AG08395 (cell line): ENCODE measurements at regions not wholly inside any gene's neighbourhood (a gene's known extent, or its start where the extent isn't known, plus 50 kb on each side); places are given as distances from the start of the nearest gene placed in this dataset.
"Not testable (repeated sequence)": the region's sequence is repeated elsewhere in the genome, so short reads cannot be mapped to it uniquely, and the experiment has no call there.

Experiments
- DNase-seq: peaks from one replicate; pipeline ENCODE4 v3.0.0; 2012; ENCODE audit warnings: mixed read lengths, low spot score

DNA sequence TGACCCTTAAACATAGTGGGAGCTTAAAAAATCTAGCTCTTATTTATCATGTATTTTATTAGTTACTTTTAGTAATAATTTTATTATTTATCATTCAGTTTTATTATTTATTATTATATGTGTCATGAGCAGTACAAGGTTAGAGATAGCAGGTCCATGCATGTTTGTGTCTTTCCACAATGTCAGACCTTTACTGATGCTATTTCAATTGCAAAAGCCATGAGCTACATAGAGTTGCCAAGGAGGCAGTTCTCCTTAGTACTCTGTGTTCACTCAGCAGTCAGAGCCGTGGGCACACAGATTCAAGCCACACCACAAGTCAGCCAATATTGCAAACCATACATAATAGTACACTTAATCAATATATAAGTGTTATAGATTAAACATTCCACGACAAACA lies 157.9 kb upstream of the NTRK2 start:
- no peak for DNase-seq

DNA sequence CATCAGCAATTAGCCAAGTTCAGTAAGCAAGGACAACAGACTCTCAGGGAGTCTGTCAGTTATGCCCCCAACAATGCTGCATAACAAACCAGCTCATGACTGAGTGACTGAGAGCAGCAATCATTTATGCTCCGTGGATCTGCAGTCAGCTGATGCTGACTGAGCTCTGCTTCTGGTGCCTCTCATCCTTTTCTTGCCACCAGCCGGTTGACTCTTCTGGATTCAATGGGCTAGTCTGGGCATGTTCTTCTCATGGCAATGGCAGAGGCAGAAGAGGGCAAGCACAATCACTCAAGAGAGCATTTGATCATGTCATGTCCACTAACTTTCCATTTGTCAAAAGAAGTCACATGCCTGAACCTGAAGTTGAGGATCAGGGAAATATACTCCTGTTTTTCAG lies 157.0 kb upstream of the NTRK2 start:
- DNase-seq = no peak

DNA sequence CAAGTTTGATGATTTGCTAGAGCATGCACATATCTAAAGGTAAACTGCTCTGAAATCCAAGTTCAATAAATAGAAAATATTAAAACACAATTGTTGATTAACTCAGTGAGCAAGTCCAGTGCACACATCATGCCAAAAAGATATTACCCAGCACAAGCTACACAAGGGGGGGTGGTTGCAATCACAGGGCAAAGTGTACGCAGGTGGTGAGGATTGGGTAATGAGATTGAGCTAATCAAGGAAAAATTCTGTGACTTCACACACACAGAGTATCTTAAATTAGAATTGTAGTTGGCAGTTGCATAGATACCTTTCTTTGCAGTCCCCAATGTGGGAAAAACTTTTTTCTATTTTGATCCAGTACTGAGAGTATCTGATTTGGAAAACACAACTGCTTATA lies 156.1 kb upstream of the NTRK2 start:
- no peak for DNase-seq

DNA sequence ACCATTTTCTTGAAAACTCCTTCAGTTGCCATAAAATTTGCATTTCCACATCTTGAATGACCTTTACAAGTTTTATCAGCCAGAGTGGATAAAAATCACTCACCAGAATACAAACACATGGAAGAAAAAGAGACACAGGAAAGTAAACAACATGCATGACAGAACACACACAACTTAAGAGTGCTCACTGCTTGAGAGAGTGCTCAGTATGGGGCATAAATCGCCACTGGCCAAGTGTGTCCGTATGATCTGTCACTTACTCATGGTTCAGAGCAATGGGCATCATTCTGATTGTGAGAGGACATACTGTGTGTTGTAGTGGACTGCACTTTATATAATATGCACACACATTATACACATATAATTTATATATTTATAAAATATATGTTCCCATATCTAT lies 155.6 kb upstream of the NTRK2 start:
- no peak for DNase-seq

GRCh38 chr9:84514421-84514820 lies 155.1 kb upstream of the NTRK2 start:
- no peak for DNase-seq

DNA sequence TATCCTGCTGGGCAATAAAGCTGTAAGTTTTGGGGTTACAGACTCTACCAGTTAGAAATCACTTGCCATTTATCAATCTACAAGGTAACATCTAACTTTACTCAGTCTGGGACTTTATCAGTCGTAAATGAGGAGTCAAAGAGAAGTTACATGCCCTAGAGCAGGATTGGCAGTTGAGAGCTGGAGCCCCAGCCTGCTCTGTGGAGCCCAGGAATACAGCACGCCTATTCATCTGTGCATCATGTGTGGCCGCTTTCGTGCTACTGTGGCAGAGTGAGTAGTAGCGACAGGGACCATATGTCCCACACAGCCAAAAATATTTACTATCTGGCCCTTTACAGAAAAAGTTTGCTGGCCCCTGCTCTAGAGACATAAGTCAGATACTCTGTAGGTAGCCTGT lies 152.5 kb upstream of the NTRK2 start:
- DNase-seq = no peak

GRCh38 chr9:84519413-84519812 lies 150.1 kb upstream of the NTRK2 start:
- DNase-seq = no peak

GRCh38 chr9:84521208-84521607 lies 148.3 kb upstream of the NTRK2 start:
- no peak for DNase-seq

GRCh38 chr9:84526211-84526610 lies 143.3 kb upstream of the NTRK2 start:
- DNase-seq = not testable (repeated sequence)

DNA sequence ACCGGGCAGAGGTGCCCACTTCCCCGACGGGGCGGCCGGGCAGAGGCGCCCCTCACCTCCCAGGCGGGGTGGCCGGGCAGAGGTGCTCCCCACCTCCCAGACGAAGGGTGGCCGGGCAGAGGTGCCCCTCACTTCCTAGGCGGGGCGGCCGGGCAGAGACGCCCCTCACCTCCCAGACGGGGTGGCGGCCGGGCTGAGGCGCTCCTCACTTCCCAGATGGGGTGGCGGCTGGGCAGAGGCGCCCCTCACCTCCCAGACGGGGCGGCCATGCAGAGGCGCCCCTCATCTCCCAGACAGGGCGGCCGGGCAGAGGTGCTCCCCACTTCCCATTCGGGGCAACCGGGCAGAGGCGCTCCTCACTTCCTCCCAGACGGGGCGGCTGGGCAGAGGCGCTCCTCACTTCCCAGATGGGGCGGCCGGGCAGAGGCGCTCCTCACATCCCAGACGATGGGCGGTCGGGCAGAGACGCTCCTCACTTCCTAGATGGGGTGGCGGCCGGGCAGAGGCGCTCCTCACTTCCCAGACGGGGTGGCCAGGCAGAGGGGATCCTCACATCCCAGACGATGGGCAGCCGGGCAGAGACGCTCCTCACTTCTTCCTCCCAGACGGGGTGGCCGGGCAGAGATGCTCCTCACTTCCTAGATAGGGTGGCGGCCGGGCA lies 142.3 kb upstream of the NTRK2 start:
- DNase-seq = not testable (repeated sequence)

DNA sequence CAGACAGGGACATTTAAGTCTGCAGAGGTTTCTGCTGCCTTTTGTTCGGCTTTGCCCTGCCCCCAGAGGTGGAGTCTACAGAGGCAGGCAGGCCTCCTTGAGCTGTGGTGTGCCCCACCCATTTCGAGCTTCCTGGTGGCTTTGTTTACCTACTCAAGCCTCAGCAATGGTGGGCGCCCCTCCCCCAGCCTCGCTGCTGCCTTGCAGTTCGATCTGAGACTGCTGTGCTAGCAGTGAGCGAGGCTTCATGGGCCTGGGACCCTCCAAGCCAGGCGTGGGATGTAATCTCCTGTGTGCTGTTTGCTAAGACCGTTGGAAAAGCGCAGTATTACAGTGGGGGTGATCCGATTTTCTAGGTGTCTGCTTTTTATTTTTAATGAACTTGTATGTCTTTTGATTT lies 133.6 kb upstream of the NTRK2 start:
- DNase-seq = not testable (repeated sequence)

GRCh38 chr9:84538879-84539278 lies 130.7 kb upstream of the NTRK2 start:
- no peak for DNase-seq

DNA sequence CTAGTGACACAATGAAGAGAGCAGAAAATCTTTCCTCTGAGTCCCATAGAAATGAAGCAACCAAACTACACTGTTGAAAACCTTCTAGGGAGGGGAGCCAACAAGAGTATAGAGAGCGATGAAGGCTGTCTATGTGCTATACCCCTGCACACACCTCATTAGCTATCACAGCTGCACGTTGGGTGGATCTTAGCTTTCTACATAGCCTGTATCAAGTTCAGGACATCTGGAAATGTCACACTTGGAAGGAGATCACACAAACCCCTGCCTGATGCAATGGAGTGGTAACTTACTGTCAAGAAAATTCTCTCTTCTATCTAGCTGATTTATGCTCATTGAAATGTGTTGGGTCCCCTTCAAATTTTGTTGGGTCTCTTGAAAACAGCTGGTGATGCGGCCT lies 127.0 kb upstream of the NTRK2 start:
- no peak for DNase-seq

DNA sequence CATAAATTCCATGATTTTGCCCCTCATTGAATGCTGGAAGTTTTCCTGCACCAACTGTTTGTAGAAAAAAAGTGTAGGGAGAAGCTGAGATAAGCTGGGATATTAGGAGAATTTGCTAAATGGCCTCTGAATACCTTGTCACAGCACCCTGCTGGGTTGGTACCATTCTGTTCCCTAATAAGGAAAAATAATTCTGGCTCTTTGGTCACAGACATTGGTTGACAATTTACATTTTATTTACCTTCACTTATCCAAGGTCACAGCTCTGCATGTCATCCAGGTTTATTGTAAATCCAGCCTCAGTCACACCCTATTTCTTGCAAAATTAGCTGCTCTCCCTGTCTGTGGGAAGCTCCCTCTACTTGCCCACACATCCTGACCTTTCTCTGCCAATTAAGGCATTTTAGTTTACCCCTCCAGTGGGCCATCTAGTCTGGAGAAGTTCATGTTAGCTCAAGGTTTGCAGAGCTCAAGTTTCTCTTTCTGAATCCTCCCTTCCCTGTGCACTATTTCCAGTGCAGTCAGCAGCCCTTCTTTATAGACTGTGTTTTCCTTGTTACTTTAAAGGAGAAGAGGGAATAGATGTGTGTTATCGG lies 115.4 kb upstream of the NTRK2 start:
- DNase-seq = no peak

GRCh38 chr9:84556556-84556955 lies 113.0 kb upstream of the NTRK2 start:
- no peak for DNase-seq

DNA sequence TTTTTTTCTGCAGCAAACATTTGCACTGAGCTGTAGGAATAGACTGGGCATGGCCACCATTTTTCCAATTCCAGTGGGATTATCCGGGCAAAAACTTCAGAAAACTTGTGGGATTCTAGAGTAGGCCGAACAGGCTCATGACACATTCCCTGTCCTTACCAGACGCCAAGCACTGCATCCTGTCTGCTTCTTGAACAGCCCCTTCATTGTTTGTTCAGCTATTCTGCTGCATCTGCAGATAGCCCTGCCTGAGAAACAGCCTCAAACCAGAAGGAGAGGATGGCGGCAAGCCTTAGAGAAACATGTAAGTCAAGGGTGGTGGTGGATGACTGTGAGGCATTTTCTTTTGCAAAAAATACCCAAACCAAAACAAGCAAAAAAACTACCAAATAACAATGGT lies 111.8 kb upstream of the NTRK2 start:
- no peak for DNase-seq

DNA sequence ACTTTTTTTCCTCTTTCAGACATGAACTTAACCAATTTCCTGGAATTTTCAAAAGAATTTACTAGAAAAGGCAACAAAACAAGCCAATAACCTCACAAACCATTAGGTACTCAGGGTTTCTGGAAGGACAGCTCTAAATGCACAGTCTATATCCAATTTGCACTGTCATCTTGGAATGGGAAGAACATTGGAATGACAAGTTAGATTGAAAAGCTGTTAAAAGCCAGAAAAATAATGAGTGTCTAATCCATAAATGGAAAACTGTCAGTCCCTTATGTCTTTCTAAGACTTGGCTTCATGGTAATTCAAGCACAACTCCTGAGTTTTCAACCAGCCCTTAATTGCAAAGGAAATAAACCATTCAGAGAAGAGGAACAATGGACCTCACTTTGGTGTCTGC lies 105.8 kb upstream of the NTRK2 start:
- DNase-seq = no peak

DNA sequence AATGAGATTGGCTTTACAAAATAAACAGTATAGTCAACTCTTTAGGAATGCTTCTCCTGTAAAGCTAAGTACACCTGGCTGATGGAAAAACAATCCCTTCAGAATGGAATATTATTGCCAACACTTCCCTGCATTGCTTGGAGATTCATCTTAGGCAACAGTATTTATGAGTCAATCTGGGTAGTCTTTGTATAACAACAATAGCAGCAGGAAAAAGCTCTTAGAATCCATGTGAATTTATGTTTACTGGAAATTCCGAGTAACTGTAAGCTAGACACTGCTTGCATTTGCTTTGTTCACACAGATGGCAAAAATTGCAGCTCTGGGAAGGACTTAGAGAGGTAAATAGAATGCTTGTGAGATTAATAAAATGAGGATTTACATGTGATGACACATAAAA lies 101.7 kb upstream of the NTRK2 start:
- no peak for DNase-seq

- no peak for DNase-seq
Observed at GRCh38 chr9:84570482-84571154, 98.9 kb upstream of the NTRK2 start.

DNA sequence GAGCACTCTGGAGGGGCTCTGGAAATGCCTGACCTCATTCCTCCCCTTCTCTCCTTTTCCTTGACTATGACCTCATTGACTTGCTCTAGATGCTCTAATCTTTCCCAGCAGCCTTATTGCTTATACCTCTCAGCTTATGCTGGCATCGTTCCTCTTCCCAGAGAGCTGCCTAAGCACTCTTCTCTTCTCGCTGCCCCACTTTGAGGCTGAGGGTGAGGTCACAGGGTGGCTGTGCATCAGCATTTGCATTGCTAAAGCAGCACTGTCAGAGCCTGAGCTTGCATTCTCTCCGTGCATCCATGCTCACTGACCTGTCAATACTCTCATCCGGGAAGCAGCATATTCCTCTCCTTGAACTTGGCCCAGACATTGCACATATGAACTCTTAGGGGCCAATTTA lies 96.4 kb upstream of the NTRK2 start:
- DNase-seq = no peak

DNA sequence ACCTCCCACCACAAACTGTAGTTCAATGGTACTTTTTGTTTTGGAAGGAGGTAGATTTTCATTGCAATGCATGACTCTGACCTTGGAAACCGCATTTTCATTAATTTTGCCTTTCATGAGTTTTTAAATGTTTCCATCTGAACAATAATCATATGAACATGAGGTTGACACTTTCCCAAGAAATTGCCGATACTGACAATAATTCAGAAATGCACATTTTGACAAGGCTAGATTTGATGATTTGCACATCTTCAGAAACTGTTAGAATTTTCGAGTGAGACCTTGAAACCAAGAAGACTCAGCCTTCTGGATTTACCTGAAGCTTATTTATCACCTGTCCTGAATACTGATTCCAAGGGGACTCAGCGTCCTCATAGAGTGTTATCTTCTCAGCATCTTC lies 93.8 kb upstream of the NTRK2 start:
- no peak for DNase-seq

DNA sequence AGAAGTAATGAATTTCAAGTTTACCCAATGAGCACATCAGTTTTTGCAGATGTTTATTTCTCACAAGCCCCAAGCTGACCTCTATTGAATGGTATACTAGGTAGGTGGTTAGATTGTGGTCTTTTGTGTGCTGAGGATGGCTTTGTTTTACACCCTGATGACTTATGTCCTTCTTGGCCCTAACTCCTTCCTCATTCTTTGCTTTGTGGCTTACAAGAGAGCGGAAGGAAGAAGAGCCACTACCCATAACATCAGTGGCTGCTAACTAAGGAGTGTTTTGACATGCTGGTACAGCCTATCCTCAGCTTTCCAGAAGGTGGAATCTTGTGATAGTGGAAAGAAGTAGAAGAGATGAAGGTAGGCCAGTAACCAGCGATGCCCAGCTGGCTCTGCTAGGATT lies 85.7 kb upstream of the NTRK2 start:
- no peak for DNase-seq

- DNase-seq = no peak
Observed at GRCh38 chr9:84586662-84587061, 82.9 kb upstream of the NTRK2 start.

- no peak for DNase-seq
Observed at GRCh38 chr9:84587153-84587552, 82.4 kb upstream of the NTRK2 start.
